ENCODE measurements at regions not wholly inside any gene's neighbourhood (a gene's known extent, or its start where the extent isn't known, plus 50 kb on each side); places are given as distances from the start of the nearest gene placed in this dataset.

GRCh38 chr16:80117556-80118130 is 423.1 kb upstream of the DYNLRB2 start:
- peaks cover 54% of the 10 kb centered on the region for H3K27me3 Mint-ChIP-seq (ENCODE audit: insufficient read depth)
- H3K4me3 Mint-ChIP-seq, result no peak overlapping the region
- H3K4me3 ChIP-seq (ENCODE audit: low read length), result no peak overlapping the region
- H3K9me3 Mint-ChIP-seq, result peaks cover 11% of the 10 kb centered on the region
- no peak for DNase-seq
- 88 to 95% methylated on average over 3 to 4 of the region's 4 CpGs for WGBS, 2 experiments (ENCODE audit: insufficient coverage in 1 of 2, insufficient read length in 1 of 2)
- TF ChIP-seq CTCF (conservative IDR thresholded peaks at IDR 0.05), result no peak
- H3K4me1 ChIP-seq (ENCODE audit: control insufficient read depth, insufficient read depth, low read length), result no peaks in the 10 kb centered on the region
- H3K27me3 ChIP-seq (ENCODE audit: control insufficient read depth, insufficient read depth, low read length, poor library complexity, severe bottlenecking), result no peaks in the 10 kb centered on the region
- H3K9me3 ChIP-seq (ENCODE audit: control insufficient read depth, low read length), result peaks cover 20% of the 10 kb centered on the region
- no peaks in the 10 kb centered on the region for H3K36me3 ChIP-seq (ENCODE audit: control insufficient read depth, insufficient read depth, low read length)
- H3K27ac Mint-ChIP-seq, result no peak overlapping the region
- H3K9ac ChIP-seq (ENCODE audit: extremely low read depth, low read length, poor library complexity, severe bottlenecking), result no peak overlapping the region
- no peaks in the 10 kb centered on the region for H3K36me3 Mint-ChIP-seq (ENCODE audit: low read depth)
- H3K4me1 Mint-ChIP-seq, result peaks cover 12% of the 10 kb centered on the region
- no peak overlapping the region for H3K27ac ChIP-seq (ENCODE audit: low read depth, low read length)

GRCh38 chr16:80116711-80117110 is 424.1 kb upstream of the DYNLRB2 start:
- no peak for DNase-seq
- Histone ChIP-seq H3K9ac (ENCODE audit: extremely low read depth, low read length, poor library complexity, severe bottlenecking) (no peak overlapping the region), H3K9me3 (ENCODE audit: control insufficient read depth, low read length) (peaks cover 20% of the 10 kb centered on the region), H3K27ac (ENCODE audit: low read depth, low read length) (no peak overlapping the region), H3K4me1 (ENCODE audit: control insufficient read depth, insufficient read depth, low read length) (no peaks in the 10 kb centered on the region), H3K4me3 (ENCODE audit: low read length) (no peak overlapping the region), H3K27me3 (ENCODE audit: control insufficient read depth, insufficient read depth, low read length, poor library complexity, severe bottlenecking) (no peaks in the 10 kb centered on the region), H3K36me3 (ENCODE audit: control insufficient read depth, insufficient read depth, low read length) (no peaks in the 10 kb centered on the region)
- Mint-ChIP-seq H3K4me3 (no peak overlapping the region), H3K9me3 (peaks cover 11% of the 10 kb centered on the region), H3K36me3 (ENCODE audit: low read depth) (no peaks in the 10 kb centered on the region), H3K4me1 (peaks cover 8% of the 10 kb centered on the region), H3K27me3 (ENCODE audit: insufficient read depth) (peaks cover 56% of the 10 kb centered on the region), H3K27ac (no peak overlapping the region)
- TF ChIP-seq CTCF (conservative IDR thresholded peaks at IDR 0.05), result no peak

GRCh38 chr16:80114699-80115098 is 426.1 kb upstream of the DYNLRB2 start:
- Mint-ChIP-seq H3K36me3 (ENCODE audit: low read depth) (no peaks in the 10 kb centered on the region), H3K27ac (no peak overlapping the region), H3K27me3 (ENCODE audit: insufficient read depth) (peaks cover 42% of the 10 kb centered on the region), H3K9me3 (peaks cover 11% of the 10 kb centered on the region), H3K4me3 (no peak overlapping the region), H3K4me1 (peaks cover 4% of the 10 kb centered on the region)
- DNase-seq, result no peak
- Histone ChIP-seq H3K9me3 (ENCODE audit: control insufficient read depth, low read length) (peaks cover 19% of the 10 kb centered on the region), H3K4me1 (ENCODE audit: control insufficient read depth, insufficient read depth, low read length) (no peaks in the 10 kb centered on the region), H3K4me3 (ENCODE audit: low read length) (no peak overlapping the region), H3K27ac (ENCODE audit: low read depth, low read length) (no peak overlapping the region), H3K9ac (ENCODE audit: extremely low read depth, low read length, poor library complexity, severe bottlenecking) (no peak overlapping the region), H3K27me3 (ENCODE audit: control insufficient read depth, insufficient read depth, low read length, poor library complexity, severe bottlenecking) (no peaks in the 10 kb centered on the region), H3K36me3 (ENCODE audit: control insufficient read depth, insufficient read depth, low read length) (no peaks in the 10 kb centered on the region)
- no peak for TF ChIP-seq CTCF (conservative IDR thresholded peaks at IDR 0.05)
- WGBS, 2 experiments (ENCODE audit: insufficient coverage in 1 of 2, insufficient read length in 1 of 2), result 82% methylated on average over 1 of the region's 2 CpGs; no CpG with 5 or more reads in 1 of the 2 experiments
